ENCODE measurements at regions not wholly inside any gene's neighbourhood (a gene's known extent, or its start where the extent isn't known, plus 50 kb on each side); places are given as distances from the start of the nearest gene placed in this dataset.
"Not testable (repeated sequence)": the region's sequence is repeated elsewhere in the genome, so short reads cannot be mapped to it uniquely, and the experiment has no call there.

DNA sequence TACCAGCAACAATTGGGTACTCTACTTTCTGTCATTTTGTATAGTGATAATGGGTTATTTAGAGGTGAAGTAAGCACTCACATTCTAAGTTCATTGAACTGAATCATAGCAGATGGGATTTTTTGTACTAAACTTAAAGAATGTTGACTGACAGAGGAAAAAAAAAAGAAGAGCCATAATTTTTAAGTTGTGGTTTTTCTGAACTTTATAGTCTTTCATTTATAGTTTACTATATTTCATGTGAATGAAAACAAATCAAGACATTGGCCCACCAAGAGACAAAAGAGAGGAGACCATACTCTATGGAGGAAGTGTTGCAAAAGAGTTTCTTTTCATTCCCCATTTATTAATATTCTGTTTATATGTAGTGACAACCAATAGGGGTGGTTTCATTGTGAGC, 685.7 kb downstream of the BCKDHB start:
- Histone ChIP-seq H3K4me1 (no peaks in the 10 kb centered on the region), H3K4me3 (ENCODE audit: low read depth, low read length) (no peak overlapping the region), H3K36me3 (no peaks in the 10 kb centered on the region), H3K9me3 (no peaks in the 10 kb centered on the region; the same call in 1 of the 2 replicates), H3K27me3 (no peaks in the 10 kb centered on the region)
- DNase-seq: no peak
- TF ChIP-seq, protein P1, sequence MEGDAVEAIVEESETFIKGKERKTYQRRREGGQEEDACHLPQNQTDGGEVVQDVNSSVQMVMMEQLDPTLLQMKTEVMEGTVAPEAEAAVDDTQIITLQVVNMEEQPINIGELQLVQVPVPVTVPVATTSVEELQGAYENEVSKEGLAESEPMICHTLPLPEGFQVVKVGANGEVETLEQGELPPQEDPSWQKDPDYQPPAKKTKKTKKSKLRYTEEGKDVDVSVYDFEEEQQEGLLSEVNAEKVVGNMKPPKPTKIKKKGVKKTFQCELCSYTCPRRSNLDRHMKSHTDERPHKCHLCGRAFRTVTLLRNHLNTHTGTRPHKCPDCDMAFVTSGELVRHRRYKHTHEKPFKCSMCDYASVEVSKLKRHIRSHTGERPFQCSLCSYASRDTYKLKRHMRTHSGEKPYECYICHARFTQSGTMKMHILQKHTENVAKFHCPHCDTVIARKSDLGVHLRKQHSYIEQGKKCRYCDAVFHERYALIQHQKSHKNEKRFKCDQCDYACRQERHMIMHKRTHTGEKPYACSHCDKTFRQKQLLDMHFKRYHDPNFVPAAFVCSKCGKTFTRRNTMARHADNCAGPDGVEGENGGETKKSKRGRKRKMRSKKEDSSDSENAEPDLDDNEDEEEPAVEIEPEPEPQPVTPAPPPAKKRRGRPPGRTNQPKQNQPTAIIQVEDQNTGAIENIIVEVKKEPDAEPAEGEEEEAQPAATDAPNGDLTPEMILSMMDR (IDR thresholded peaks at IDR 0.05; ENCODE audit: low read depth, low read length): no peak

DNA sequence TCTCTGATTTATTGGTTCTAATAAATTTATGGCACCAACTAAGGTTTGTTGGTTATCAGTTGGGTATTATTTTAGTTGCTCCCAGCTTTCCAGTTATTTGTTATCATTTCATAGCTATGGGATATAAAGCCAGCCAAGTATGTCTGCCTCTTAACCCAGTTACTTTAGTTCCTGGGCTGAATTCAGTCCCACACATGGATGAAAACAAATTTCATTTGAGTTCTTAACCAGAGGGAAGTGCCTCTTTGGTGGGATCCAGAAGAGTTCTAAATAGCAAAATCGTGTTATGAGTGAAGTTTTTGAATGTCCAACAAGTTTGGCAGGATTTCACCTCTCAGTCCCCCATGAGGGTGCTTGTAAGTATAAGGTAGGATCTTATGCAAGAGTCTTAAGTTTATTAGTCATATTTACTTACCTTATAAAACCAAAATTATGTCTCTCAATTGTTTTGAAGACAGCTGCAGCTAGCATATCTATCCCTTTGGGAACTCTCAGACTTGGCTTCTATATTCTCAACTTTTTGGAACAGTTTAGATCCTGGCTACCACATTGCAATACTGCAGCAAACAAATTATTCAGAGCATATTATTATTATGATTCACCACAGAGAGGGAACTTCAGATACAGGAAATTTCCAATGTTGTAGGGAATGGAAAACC, 683.6 kb downstream of the BCKDHB start:
- Histone ChIP-seq H3K36me3 (no peaks in the 10 kb centered on the region), H3K27me3 (no peaks in the 10 kb centered on the region), H3K4me3 (ENCODE audit: low read depth, low read length) (no peak overlapping the region), H3K9me3 (no peaks in the 10 kb centered on the region; the same call in 1 of the 2 replicates), H3K4me1 (no peaks in the 10 kb centered on the region)
- no peak for DNase-seq
- TF ChIP-seq, protein P1 (IDR thresholded peaks at IDR 0.05; ENCODE audit: low read depth, low read length): no peak

DNA sequence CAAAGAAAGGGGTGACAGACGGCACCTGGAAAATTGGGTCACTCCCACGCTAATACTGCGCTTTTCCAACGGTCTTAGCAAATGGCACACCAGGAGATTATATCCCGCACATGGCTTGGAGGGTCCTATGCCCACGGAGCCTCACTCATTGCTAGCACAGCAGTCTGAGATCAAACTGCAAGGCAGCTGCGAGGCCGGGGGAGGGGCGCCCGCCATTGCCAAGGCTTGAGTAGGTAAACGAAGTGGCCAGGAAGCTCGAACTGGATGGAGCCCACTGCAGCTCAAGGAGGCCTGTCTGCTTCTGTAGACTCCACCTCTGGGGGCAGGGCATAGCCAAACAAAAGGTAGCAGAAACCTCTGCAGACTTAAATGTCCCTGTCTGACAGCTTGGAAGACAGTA, 676.8 kb downstream of the BCKDHB start:
- DNase-seq: peak; percentile 9
- not testable (repeated sequence) for H3K9me3 ChIP-seq; H3K4me3 ChIP-seq (ENCODE audit: low read depth, low read length); H3K36me3 ChIP-seq; H3K4me1 ChIP-seq; H3K27me3 ChIP-seq

DNA sequence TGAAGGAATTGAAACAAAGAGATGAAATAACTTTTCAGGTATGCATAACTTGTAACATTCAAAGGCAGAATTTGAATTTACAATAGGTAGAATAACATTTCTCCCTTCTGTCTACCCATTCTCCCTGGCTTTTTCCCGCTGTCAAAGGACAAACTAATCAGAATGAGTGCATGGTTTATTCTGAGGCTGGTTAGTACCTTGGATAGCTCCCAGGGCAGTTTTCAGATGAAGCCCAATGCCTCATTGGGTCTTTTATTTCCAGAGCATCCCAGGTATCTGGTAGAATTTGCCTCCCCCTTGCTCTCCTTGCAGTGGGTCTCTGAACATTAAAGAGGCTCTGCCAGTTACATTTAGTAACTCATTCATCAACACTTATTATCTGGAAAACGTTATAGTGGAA, 665.5 kb downstream of the BCKDHB start:
- TF ChIP-seq, protein P1 (IDR thresholded peaks at IDR 0.05; ENCODE audit: low read depth, low read length): no peak
- H3K9me3 ChIP-seq: no peaks in the 10 kb centered on the region
- no peak overlapping the region for H3K4me3 ChIP-seq (ENCODE audit: low read depth, low read length)
- no peak for DNase-seq
- no peaks in the 10 kb centered on the region; the same call in 1 of the 2 replicates for H3K4me1 ChIP-seq
- no peaks in the 10 kb centered on the region for H3K27me3 ChIP-seq
- no peaks in the 10 kb centered on the region for H3K36me3 ChIP-seq

DNA sequence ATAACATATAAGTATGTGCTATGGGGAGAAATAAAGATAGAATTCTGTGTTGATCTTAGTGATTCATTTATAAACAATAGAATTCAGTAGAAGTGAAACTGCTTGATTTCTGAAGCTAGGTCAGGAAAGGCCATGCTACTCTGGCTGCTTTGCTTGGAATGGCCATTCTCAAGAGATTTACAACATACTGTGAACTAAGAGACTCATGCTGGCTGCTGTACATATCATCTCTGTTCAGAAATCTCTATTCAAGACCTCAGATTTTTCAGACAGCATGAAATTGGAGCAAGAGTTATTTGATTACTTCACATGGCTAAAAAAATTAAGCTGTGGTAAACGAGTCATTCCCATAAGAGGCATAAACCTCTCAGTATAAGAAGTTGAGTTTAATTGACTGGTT, 662.6 kb downstream of the BCKDHB start:
- Histone ChIP-seq H3K27me3 (no peaks in the 10 kb centered on the region), H3K36me3 (no peaks in the 10 kb centered on the region), H3K4me3 (ENCODE audit: low read depth, low read length) (no peak overlapping the region), H3K9me3 (no peaks in the 10 kb centered on the region), H3K4me1 (no peaks in the 10 kb centered on the region; the same call in 1 of the 2 replicates)
- DNase-seq: no peak
- TF ChIP-seq, protein P1 (IDR thresholded peaks at IDR 0.05; ENCODE audit: low read depth, low read length): no peak

- DNase-seq: no peak
- TF ChIP-seq, protein P1 (IDR thresholded peaks at IDR 0.05; ENCODE audit: low read depth, low read length): no peak
- Histone ChIP-seq H3K36me3 (no peaks in the 10 kb centered on the region), H3K4me3 (ENCODE audit: low read depth, low read length) (no peak overlapping the region), H3K27me3 (no peaks in the 10 kb centered on the region), H3K4me1 (no peaks in the 10 kb centered on the region; the same call in 1 of the 2 replicates), H3K9me3 (no peaks in the 10 kb centered on the region)
Measured at GRCh38 chr6:80767808-80768207, 661.3 kb downstream of the BCKDHB start.
